Neural cell (in vitro differentiated cells): ENCODE measurements at regions not wholly inside any gene's neighbourhood (a gene's known extent, or its start where the extent isn't known, plus 50 kb on each side); places are given as distances from the start of the nearest gene placed in this dataset.

Source experiments
- CTCF ChIP-seq: fragments of 450-650 bp; IDR thresholded peaks from 2 replicates; pipeline ENCODE4 v1.5.1; 2014; ENCODE audit warnings: antibody characterized with exemption, mild to moderate bottlenecking, moderate library complexity; ENCODE audit not compliant: poor library complexity, severe bottlenecking
- EZH2 ChIP-seq: fragments of 200-600, 300-800 bp; shearing (Covaris generic), sonication (generic); IDR thresholded peaks from 2 replicates; pipeline ENCODE4 v1.6.1; 2014; ENCODE audit warnings: antibody characterized with exemption, low read length, borderline replicate concordance, mild to moderate bottlenecking; ENCODE audit not compliant: insufficient read depth, poor library complexity, severe bottlenecking

- TF ChIP-seq CTCF, result no peak
- TF ChIP-seq EZH2, result no peak
Observed at GRCh38 chr16:82523815-82524214, 103.0 kb upstream of the CDH13 start.
